Trophoblast cell (in vitro differentiated cells and primary cell): ENCODE measurements at regions not wholly inside any gene's neighbourhood (a gene's known extent, or its start where the extent isn't known, plus 50 kb on each side); places are given as distances from the start of the nearest gene placed in this dataset.

ENCODE experiments used
- DNase-seq, 2 donors: peaks; one replicate each; pipeline ENCODE4 v3.0.0-alpha.2; 2016
- H2AFZ ChIP-seq: 2 replicates; pipeline ENCODE4 v1.6.1; 2013; ENCODE audit warnings: low read length, moderate library complexity, mild to moderate bottlenecking; ENCODE audit not compliant: insufficient read depth, poor library complexity
- H2AK5ac ChIP-seq: 2 replicates; pipeline ENCODE4 v1.6.1; 2013; ENCODE audit warnings: mild to moderate bottlenecking, low read length
- H2BK120ac ChIP-seq: 2 replicates; pipeline ENCODE4 v1.6.1; 2013; ENCODE audit warnings: low read length, mild to moderate bottlenecking, moderate library complexity; ENCODE audit not compliant: insufficient read depth, poor library complexity
- H2BK12ac ChIP-seq: 2 replicates; pipeline ENCODE4 v1.6.1; 2013; ENCODE audit warnings: mild to moderate bottlenecking, low read length, moderate library complexity
- H2BK5ac ChIP-seq: 2 replicates; pipeline ENCODE4 v1.6.1; 2013; ENCODE audit warnings: low read length, low read depth, moderate library complexity, mild to moderate bottlenecking; ENCODE audit not compliant: poor library complexity
- H3K14ac ChIP-seq: 2 replicates; pipeline ENCODE4 v1.6.1; 2013; ENCODE audit warnings: mild to moderate bottlenecking, low read length
- H3K18ac ChIP-seq: 2 replicates; pipeline ENCODE4 v1.6.1; 2013; ENCODE audit warnings: mild to moderate bottlenecking, low read length
- H3K23ac ChIP-seq: 2 replicates; pipeline ENCODE4 v1.6.1; 2013; ENCODE audit warnings: low read length
- H3K27ac ChIP-seq: 2 replicates; pipeline ENCODE4 v1.5.1; 2013; ENCODE audit warnings: low read depth, mild to moderate bottlenecking, inconsistent platforms, low read length, moderate library complexity
- H3K27me3 ChIP-seq: 2 replicates; pipeline ENCODE4 v1.6.1; 2013; ENCODE audit warnings: inconsistent platforms, mild to moderate bottlenecking, low read length, moderate library complexity; ENCODE audit not compliant: insufficient read depth
- H3K36me3 ChIP-seq, 2 experiments: 1 replicate in 1 of 2; 2 replicates in 1 of 2; pipeline ENCODE4 v1.6.1; 2013; ENCODE audit warnings: low read length in 2 of 2, mild to moderate bottlenecking in 2 of 2, moderate library complexity in 1 of 2; ENCODE audit not compliant: insufficient read depth in 2 of 2, control insufficient read depth in 1 of 2
- H3K4ac ChIP-seq: 2 replicates; pipeline ENCODE4 v1.6.1; 2013; ENCODE audit warnings: low read depth, mild to moderate bottlenecking, low read length, moderate library complexity
- H3K4me1 ChIP-seq, 2 experiments: 1 replicate in 1 of 2; 2 replicates in 1 of 2; pipeline ENCODE4 v1.6.1; 2013; ENCODE audit warnings: low read length in 2 of 2, mild to moderate bottlenecking in 2 of 2, moderate library complexity in 1 of 2; ENCODE audit not compliant: insufficient read depth in 2 of 2, control insufficient read depth in 1 of 2
- H3K4me2 ChIP-seq: 2 replicates; pipeline ENCODE4 v1.6.1; 2013; ENCODE audit warnings: inconsistent platforms, mild to moderate bottlenecking, low read length, moderate library complexity
- H3K4me3 ChIP-seq: 2 replicates; pipeline ENCODE4 v1.5.1; 2013; ENCODE audit warnings: mild to moderate bottlenecking, low read depth, low read length, inconsistent platforms
- H3K79me1 ChIP-seq: one replicate; pipeline ENCODE4 v1.6.1; 2013; ENCODE audit warnings: low read length
- H3K79me2 ChIP-seq: 2 replicates; pipeline ENCODE4 v1.6.1; 2013; ENCODE audit warnings: low read length, mild to moderate bottlenecking; ENCODE audit not compliant: control insufficient read depth, insufficient read depth, poor library complexity
- H3K9ac ChIP-seq: 2 replicates; pipeline ENCODE4 v1.6.1; 2013; ENCODE audit warnings: mild to moderate bottlenecking, low read length
- H3K9me3 ChIP-seq: 2 replicates; pipeline ENCODE4 v1.6.1; 2013; ENCODE audit warnings: low read depth, mild to moderate bottlenecking, control low read depth, inconsistent platforms, low read length; ENCODE audit not compliant: insufficient read depth
- H4K12ac ChIP-seq: 2 replicates; pipeline ENCODE4 v1.6.1; 2013; ENCODE audit warnings: low read depth, mild to moderate bottlenecking, low read length, moderate library complexity
- H4K8ac ChIP-seq: 2 replicates; pipeline ENCODE4 v1.6.1; 2013; ENCODE audit warnings: low read depth, mild to moderate bottlenecking, low read length, moderate library complexity
- H4K91ac ChIP-seq: one replicate; pipeline ENCODE4 v1.6.1; 2013; ENCODE audit warnings: low read depth, mild to moderate bottlenecking, low read length, moderate library complexity
- WGBS: extraction: QIAGEN DNeasy Blood & Tissue Kit; methylation state at CpG from one replicate; pipeline ENCODE4 v1.1.7; 2013; ENCODE audit warnings: missing lambda C conversion rate; ENCODE audit not compliant: insufficient read length, insufficient coverage; ENCODE audit errors: extremely low coverage; 5-methylcytosine and 5-hydroxymethylcytosine counted together

GRCh38 chr7:152505606-152506005 is 69.8 kb upstream of the KMT2C start:
- no peak overlapping the region for H2BK12ac ChIP-seq
- no peak overlapping the region for H3K4me3 ChIP-seq
- no peak overlapping the region for H3K27ac ChIP-seq
- no peak overlapping the region for H3K9ac ChIP-seq
- H3K23ac ChIP-seq = no peak overlapping the region
- H3K79me1 ChIP-seq = peaks cover 11% of the 10 kb centered on the region
- no CpG with 5 or more reads among the region's 2 CpGs for WGBS
- no peak overlapping the region for H2AK5ac ChIP-seq
- H3K27me3 ChIP-seq = no peaks in the 10 kb centered on the region
- H4K8ac ChIP-seq = no peak overlapping the region
- no peaks in the 10 kb centered on the region for H3K9me3 ChIP-seq
- H2AFZ ChIP-seq = no peak overlapping the region
- no peak overlapping the region for H3K14ac ChIP-seq
- H3K18ac ChIP-seq = no peak overlapping the region
- no peaks in the 10 kb centered on the region for H3K79me2 ChIP-seq
- DNase-seq = no peak
- H2BK5ac ChIP-seq = no peak overlapping the region
- peak overlapping the region; percentile 37 for H2BK120ac ChIP-seq
- no peaks in the 10 kb centered on the region for H3K36me3 ChIP-seq
- no peak overlapping the region for H3K4ac ChIP-seq
- no peak overlapping the region for H3K4me2 ChIP-seq
- peak overlapping the region; percentile 5 for H4K91ac ChIP-seq
- H4K12ac ChIP-seq = no peak overlapping the region
- H3K4me1 ChIP-seq = peaks cover 7 to 17% of the 10 kb centered on the region in 2 experiments

DNA sequence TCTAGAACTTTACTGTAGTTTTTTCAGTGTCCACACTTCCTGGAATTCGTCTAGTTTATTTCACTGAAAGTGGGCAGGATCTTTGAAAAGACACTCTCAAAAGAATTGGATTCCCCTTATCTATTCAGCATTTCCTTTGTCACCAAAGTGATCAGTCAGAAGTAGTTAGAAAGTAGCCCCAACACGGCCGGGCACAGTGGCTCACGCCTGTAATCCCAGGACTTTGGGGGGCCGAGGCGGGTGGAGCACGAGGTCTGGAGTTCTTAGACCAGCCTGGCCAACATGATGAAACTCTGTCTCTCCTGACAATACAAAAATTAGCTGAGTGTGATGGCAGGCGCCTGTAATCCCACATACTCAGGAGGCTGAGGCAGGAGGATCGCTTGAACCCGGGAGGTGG is 69.0 kb upstream of the KMT2C start:
- H3K36me3 ChIP-seq = no peaks in the 10 kb centered on the region
- H4K12ac ChIP-seq = no peak overlapping the region
- H2AK5ac ChIP-seq = no peak overlapping the region
- H2BK120ac ChIP-seq = peak overlapping the region; percentile 75
- H3K23ac ChIP-seq = no peak overlapping the region
- peak overlapping the region; percentile 81 for H4K91ac ChIP-seq
- no peaks in the 10 kb centered on the region for H3K79me2 ChIP-seq
- peak overlapping the region; percentile 57 for H3K14ac ChIP-seq
- no peak overlapping the region for H3K4ac ChIP-seq
- no peaks in the 10 kb centered on the region for H3K9me3 ChIP-seq
- peak overlapping the region; percentile 81 for H2BK5ac ChIP-seq
- peak overlapping the region; percentile 72 for H3K18ac ChIP-seq
- WGBS = no CpG with 5 or more reads among the region's 10 CpGs
- no peak overlapping the region for H2AFZ ChIP-seq
- H3K4me3 ChIP-seq = no peak overlapping the region
- no peaks in the 10 kb centered on the region for H3K27me3 ChIP-seq
- H3K79me1 ChIP-seq = peaks cover 14% of the 10 kb centered on the region
- peaks cover 11 to 21% of the 10 kb centered on the region in 2 experiments for H3K4me1 ChIP-seq
- peak overlapping the region; percentile 25 for H3K4me2 ChIP-seq
- peak overlapping the region; percentile 55 for H2BK12ac ChIP-seq
- H3K9ac ChIP-seq = no peak overlapping the region
- H4K8ac ChIP-seq = peak overlapping the region; percentile 35
- peak overlapping the region; percentile 52 for H3K27ac ChIP-seq
- peak in 1 of 2 donors; percentile 53 for DNase-seq

DNA sequence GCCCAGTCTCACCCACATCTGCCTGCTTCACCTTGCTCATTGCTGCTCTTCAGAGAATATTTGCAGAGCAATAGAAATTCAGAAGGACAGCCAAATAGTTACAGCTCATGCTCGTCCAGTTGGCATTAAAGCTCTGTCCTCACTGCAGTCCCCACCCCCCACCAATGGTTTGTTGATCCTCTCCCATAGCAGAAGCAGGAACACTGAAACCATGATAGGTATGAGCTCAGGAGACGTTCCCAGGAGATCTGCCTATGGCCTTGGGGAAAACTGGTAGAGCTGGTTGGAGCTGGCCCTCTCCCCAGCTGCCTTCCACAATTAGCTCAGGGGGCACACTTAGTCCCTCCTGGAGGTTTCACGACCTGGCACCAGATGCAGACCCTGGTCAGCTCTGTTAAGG is 68.6 kb upstream of the KMT2C start:
- H3K36me3 ChIP-seq = no peaks in the 10 kb centered on the region

GRCh38 chr7:152502813-152503790 is 67.3 kb upstream of the KMT2C start:
- no peak overlapping the region for H3K23ac ChIP-seq
- H3K27me3 ChIP-seq = no peaks in the 10 kb centered on the region
- H3K18ac ChIP-seq = peak overlapping the region; percentile 25
- H3K27ac ChIP-seq = no peak overlapping the region
- H3K9me3 ChIP-seq = no peaks in the 10 kb centered on the region
- peak overlapping the region; percentile 87 for H2BK12ac ChIP-seq
- no peak overlapping the region for H2BK5ac ChIP-seq
- H3K79me2 ChIP-seq = no peaks in the 10 kb centered on the region
- H3K79me1 ChIP-seq = peaks cover 14% of the 10 kb centered on the region
- peak overlapping the region; percentile 57 for H2AK5ac ChIP-seq
- no peak for DNase-seq
- no peak overlapping the region for H4K12ac ChIP-seq
- no peak overlapping the region for H3K9ac ChIP-seq
- no peak overlapping the region for H3K4me2 ChIP-seq
- no peak overlapping the region for H4K91ac ChIP-seq
- peak overlapping the region; percentile 28 for H3K14ac ChIP-seq
- no CpG with 5 or more reads among the region's 13 CpGs for WGBS
- no peak overlapping the region for H3K4me3 ChIP-seq
- no peak overlapping the region for H4K8ac ChIP-seq
- peak overlapping the region; percentile 59 for H2BK120ac ChIP-seq
- H3K4me1 ChIP-seq = peaks cover 11 to 21% of the 10 kb centered on the region in 2 experiments
- no peaks in the 10 kb centered on the region for H3K36me3 ChIP-seq
- no peak overlapping the region for H2AFZ ChIP-seq
- no peak overlapping the region for H3K4ac ChIP-seq

More for the DNA sequence above, 68.6 kb upstream of the KMT2C start:
- Histone ChIP-seq H3K4me1 (peaks cover 11 to 21% of the 10 kb centered on the region in 2 experiments), H4K12ac (no peak overlapping the region), H2BK120ac (peak overlapping the region; percentile 75), H3K9ac (no peak overlapping the region), H2AK5ac (no peak overlapping the region), H3K9me3 (no peaks in the 10 kb centered on the region), H3K27me3 (no peaks in the 10 kb centered on the region), H3K4me3 (no peak overlapping the region), H3K27ac (peak overlapping the region; percentile 52), H4K91ac (peak overlapping the region; percentile 81), H3K79me1 (peaks cover 14% of the 10 kb centered on the region), H3K14ac (peak overlapping the region; percentile 1), H2BK12ac (peak overlapping the region; percentile 55), H3K79me2 (no peaks in the 10 kb centered on the region), H2AFZ (no peak overlapping the region), H4K8ac (peak overlapping the region; percentile 35), H3K18ac (no peak overlapping the region), H3K23ac (no peak overlapping the region), H3K4ac (no peak overlapping the region), H3K4me2 (peak overlapping the region; percentile 25), H2BK5ac (peak overlapping the region; percentile 81)
- DNase-seq = peak; percentile 89 to 91
- no CpG with 5 or more reads among the region's 3 CpGs for WGBS
